Femur (tissue), 1 donor: ENCODE measurements at regions not wholly inside any gene's neighbourhood (a gene's known extent, or its start where the extent isn't known, plus 50 kb on each side); places are given as distances from the start of the nearest gene placed in this dataset.
"Not testable (repeated sequence)": the region's sequence is repeated elsewhere in the genome, so short reads cannot be mapped to it uniquely, and the experiment has no call there.

ENCODE experiments used
- DNase-seq: peaks from one replicate; pipeline ENCODE4 v3.0.0-alpha.2; 2017

GRCh38 chr6:119934816-119935215, 585.3 kb upstream of the MAN1A1 start:
- no peak for DNase-seq

GRCh38 chr6:119929121-119929520, 579.6 kb upstream of the MAN1A1 start:
- DNase-seq, result no peak

- not testable (repeated sequence) for DNase-seq
Observed at GRCh38 chr6:119924888-119925287, 575.3 kb upstream of the MAN1A1 start.

GRCh38 chr6:119922814-119923213, 573.3 kb upstream of the MAN1A1 start:
- no peak for DNase-seq

GRCh38 chr6:119921491-119922010, 572.0 kb upstream of the MAN1A1 start:
- no peak for DNase-seq

- DNase-seq, result no peak
Observed at GRCh38 chr6:119917186-119917585, 567.6 kb upstream of the MAN1A1 start.

GRCh38 chr6:119915971-119916370, 566.4 kb upstream of the MAN1A1 start:
- DNase-seq, result no peak

GRCh38 chr6:119908157-119908556, 558.6 kb upstream of the MAN1A1 start:
- DNase-seq, result no peak

GRCh38 chr6:119902681-119903080, 553.1 kb upstream of the MAN1A1 start:
- DNase-seq, result no peak

GRCh38 chr6:119896806-119897205, 547.2 kb upstream of the MAN1A1 start:
- no peak for DNase-seq

GRCh38 chr6:119895626-119896025, 546.1 kb upstream of the MAN1A1 start:
- DNase-seq, result no peak

- no peak for DNase-seq
Observed at GRCh38 chr6:119894811-119895210, 545.2 kb upstream of the MAN1A1 start.

GRCh38 chr6:119891644-119892043, 542.1 kb upstream of the MAN1A1 start:
- no peak for DNase-seq

GRCh38 chr6:119891206-119891605, 541.6 kb upstream of the MAN1A1 start:
- no peak for DNase-seq

GRCh38 chr6:119890470-119890869, 540.9 kb upstream of the MAN1A1 start:
- no peak for DNase-seq

- DNase-seq, result no peak
Observed at GRCh38 chr6:119887666-119888065, 538.1 kb upstream of the MAN1A1 start.

GRCh38 chr6:119881416-119881815, 531.9 kb upstream of the MAN1A1 start:
- no peak for DNase-seq

GRCh38 chr6:119880840-119881239, 531.3 kb upstream of the MAN1A1 start:
- no peak for DNase-seq

- DNase-seq, result no peak
Observed at GRCh38 chr6:119879731-119880130, 530.2 kb upstream of the MAN1A1 start.

GRCh38 chr6:119874381-119874780, 524.8 kb upstream of the MAN1A1 start:
- no peak for DNase-seq

GRCh38 chr6:119873107-119873506, 523.5 kb upstream of the MAN1A1 start:
- no peak for DNase-seq

GRCh38 chr6:119871520-119871919, 522.0 kb upstream of the MAN1A1 start:
- DNase-seq, result no peak

GRCh38 chr6:119865466-119866350, 516.1 kb upstream of the MAN1A1 start:
- no peak for DNase-seq

GRCh38 chr6:119862719-119863118, 513.2 kb upstream of the MAN1A1 start:
- DNase-seq, result no peak

GRCh38 chr6:119858901-119859300, 509.3 kb upstream of the MAN1A1 start:
- no peak for DNase-seq
